CD4-positive, alpha-beta T cell (primary cell): ENCODE measurements at regions not wholly inside any gene's neighbourhood (a gene's known extent, or its start where the extent isn't known, plus 50 kb on each side); places are given as distances from the start of the nearest gene placed in this dataset.
A peak's percentile ranks its signal among the peaks of the same experiment; 100 is the strongest.

Experiments
- ATAC-seq: fragments of 200-7000 bp; cut with Tn5 transposase; one replicate; pipeline ENCODE4 v1.10.0; 2022; ENCODE audit warnings: mild to moderate bottlenecking; ENCODE audit not compliant: poor library complexity
- CTCF ChIA-PET: fragments of 350-600 bp; sonication (Branson Sonifier 250); formaldehyde crosslinking; loops from one replicate; lab custom pipeline; 2021; ENCODE audit warnings: antibody characterized with exemption, inconsistent platforms; lab: Charles Lee
- POLR2A ChIA-PET: fragments of 350-600 bp; sonication (Branson Sonifier 250); formaldehyde crosslinking; loops from one replicate; lab custom pipeline; 2021; ENCODE audit warnings: antibody characterized with exemption, inconsistent platforms; lab: Charles Lee
- DNase-seq, 14 experiments: peaks; one replicate each; pipeline ENCODE4 v3.0.0-alpha.2; 2013 to 2020; ENCODE audit warnings: mixed read lengths in 2 of 14
- H3K27ac ChIP-seq, 2 donors: one replicate each; pipeline versions ENCODE4 v1.5.1 to v1.7.0; 2013; ENCODE audit warnings: low read length in 2 of 2, low read depth in 1 of 2, mild to moderate bottlenecking in 1 of 2
- H3K27me3 ChIP-seq, 2 experiments: 1 replicate in 1 of 2; 2 replicates in 1 of 2; pipeline versions ENCODE4 v1.6.1 to v1.7.0; 2013; ENCODE audit warnings: low read length in 2 of 2, control low read depth in 1 of 2, mild to moderate bottlenecking in 1 of 2, moderate library complexity in 1 of 2; ENCODE audit not compliant: insufficient read depth in 2 of 2, control insufficient read depth in 1 of 2
- H3K36me3 ChIP-seq: one replicate; pipeline ENCODE4 v1.6.1; 2013; ENCODE audit warnings: low read length, control low read depth; ENCODE audit not compliant: insufficient read depth
- H3K4me1 ChIP-seq: one replicate; pipeline ENCODE4 v1.6.1; 2013; ENCODE audit warnings: low read length, control low read depth; ENCODE audit not compliant: insufficient read depth
- H3K4me3 ChIP-seq: one replicate; pipeline ENCODE4 v1.5.1; 2013; ENCODE audit warnings: mild to moderate bottlenecking, low read length, moderate library complexity
- H3K9me3 ChIP-seq, 2 experiments: 1 replicate in 1 of 2; 2 replicates in 1 of 2; pipeline versions ENCODE4 v1.6.1 to v1.7.0; 2013; ENCODE audit warnings: low read length in 2 of 2, mild to moderate bottlenecking in 2 of 2, control low read depth in 1 of 2, moderate library complexity in 1 of 2; ENCODE audit not compliant: control insufficient read depth in 1 of 2, insufficient read depth in 1 of 2
- H3K27ac Mint-ChIP-seq: one replicate; pipeline ENCODE4 v1.8.0; 2020; ENCODE audit warnings: mixed read lengths
- H3K27me3 Mint-ChIP-seq: one replicate; pipeline ENCODE4 v1.8.0; 2021; ENCODE audit warnings: mixed read lengths
- H3K36me3 Mint-ChIP-seq: one replicate; pipeline ENCODE4 v1.8.0; 2021; ENCODE audit warnings: low read depth, mixed read lengths
- H3K4me1 Mint-ChIP-seq: one replicate; pipeline ENCODE4 v1.8.0; 2021; ENCODE audit warnings: low read depth, mixed read lengths
- H3K4me3 Mint-ChIP-seq: one replicate; pipeline ENCODE4 v1.8.0; 2020; ENCODE audit warnings: mild to moderate bottlenecking, mixed read lengths
- H3K9me3 Mint-ChIP-seq: one replicate; pipeline ENCODE4 v1.8.0; 2020; ENCODE audit warnings: mixed read lengths
- intact Hi-C, 2 experiments: fragments of 100-400 bp; cut with DNase I in 1 of 2; cut with micrococcal nuclease in 1 of 2; formaldehyde crosslinking; loops; one replicate each; pipeline versions ENCODE4 v1.15.1 to v1.9.0; 2023 to 2025; cut with DNase I, micrococcal nuclease
- TF ChIP-seq, protein P1 (sequence below): fragments of 200-600 bp; IDR thresholded peaks from one replicate; pipeline ENCODE4 v1.8.0; 2022; ENCODE audit warnings: antibody characterized with exemption, mild to moderate bottlenecking

DNA sequence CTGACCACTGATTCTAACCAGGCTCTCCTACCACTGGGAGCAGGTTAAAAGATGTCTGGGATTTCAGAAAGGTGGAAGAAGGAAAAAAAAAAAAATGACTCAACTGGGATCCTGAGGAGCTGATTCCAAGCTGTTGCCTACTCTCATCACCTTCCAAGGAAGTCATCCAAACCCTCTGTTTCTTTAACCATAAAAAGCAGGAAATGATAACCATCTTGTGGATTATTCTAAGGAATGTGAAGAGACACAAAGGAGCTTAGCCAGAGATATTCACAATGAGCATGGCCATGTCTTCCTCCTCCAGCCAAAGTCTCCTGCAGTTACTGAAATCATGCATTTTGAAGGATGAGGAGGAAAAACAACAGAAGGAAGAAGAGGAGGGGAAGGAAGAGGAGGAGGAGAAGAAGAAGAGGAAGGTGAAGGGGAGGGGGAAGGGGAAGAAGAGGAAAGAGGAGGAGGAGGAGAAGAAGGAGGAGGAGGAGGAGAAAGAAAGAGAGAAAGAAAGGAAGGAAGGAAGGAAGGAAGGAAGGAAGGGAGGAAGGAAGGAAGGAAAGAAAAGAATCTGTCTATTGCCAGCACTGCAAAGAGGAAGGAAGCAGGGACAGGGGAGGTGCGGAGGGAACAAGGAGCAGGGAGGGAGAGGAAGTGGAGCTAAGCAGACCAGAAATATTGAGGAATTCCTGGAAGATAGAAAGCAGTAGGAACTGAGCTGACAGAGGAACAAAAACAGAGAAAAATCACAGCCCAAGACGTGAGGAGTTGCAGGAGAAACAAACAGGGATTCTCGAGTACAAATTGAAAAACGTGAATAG, 229.2 kb downstream of the UACA start:
- H3K4me1 Mint-ChIP-seq = peaks cover 89% of the 10 kb centered on the region
- H3K36me3 Mint-ChIP-seq = peaks cover 8% of the 10 kb centered on the region
- DNase-seq (no peak), ATAC-seq (no peak)
- Histone ChIP-seq H3K27ac (peak overlapping the region; percentile 65), H3K4me1 (peaks cover 80% of the 10 kb centered on the region), H3K4me3 (peak overlapping the region; percentile 61), H3K27me3 (no peaks in the 10 kb centered on the region), H3K9me3 (no peaks in the 10 kb centered on the region), H3K36me3 (peaks cover 2% of the 10 kb centered on the region)
- POLR2A ChIA-PET = interaction anchor here (0.9 to 4.0 kb wide), 21 partner anchors 7 to 1082 kb away, joined by 3 to 83 read pairs (median 6); partner anchors contain the start of genes RPLP1 and TLE3
- intact Hi-C loops = loop anchor here (2.0 to 5.0 kb wide), 3 partner anchors 13 to 51 kb away; no protein-coding TSS in a partner anchor
- peak overlapping the region; percentile 98 for H3K27ac Mint-ChIP-seq
- H3K4me3 Mint-ChIP-seq = peak overlapping the region; percentile 93
- TF ChIP-seq, protein P1, sequence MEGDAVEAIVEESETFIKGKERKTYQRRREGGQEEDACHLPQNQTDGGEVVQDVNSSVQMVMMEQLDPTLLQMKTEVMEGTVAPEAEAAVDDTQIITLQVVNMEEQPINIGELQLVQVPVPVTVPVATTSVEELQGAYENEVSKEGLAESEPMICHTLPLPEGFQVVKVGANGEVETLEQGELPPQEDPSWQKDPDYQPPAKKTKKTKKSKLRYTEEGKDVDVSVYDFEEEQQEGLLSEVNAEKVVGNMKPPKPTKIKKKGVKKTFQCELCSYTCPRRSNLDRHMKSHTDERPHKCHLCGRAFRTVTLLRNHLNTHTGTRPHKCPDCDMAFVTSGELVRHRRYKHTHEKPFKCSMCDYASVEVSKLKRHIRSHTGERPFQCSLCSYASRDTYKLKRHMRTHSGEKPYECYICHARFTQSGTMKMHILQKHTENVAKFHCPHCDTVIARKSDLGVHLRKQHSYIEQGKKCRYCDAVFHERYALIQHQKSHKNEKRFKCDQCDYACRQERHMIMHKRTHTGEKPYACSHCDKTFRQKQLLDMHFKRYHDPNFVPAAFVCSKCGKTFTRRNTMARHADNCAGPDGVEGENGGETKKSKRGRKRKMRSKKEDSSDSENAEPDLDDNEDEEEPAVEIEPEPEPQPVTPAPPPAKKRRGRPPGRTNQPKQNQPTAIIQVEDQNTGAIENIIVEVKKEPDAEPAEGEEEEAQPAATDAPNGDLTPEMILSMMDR = no peak
- no peaks in the 10 kb centered on the region for H3K9me3 Mint-ChIP-seq
- no peaks in the 10 kb centered on the region for H3K27me3 Mint-ChIP-seq
- CTCF ChIA-PET = no interaction called here

GRCh38 chr15:70532531-70533186, 230.7 kb downstream of the UACA start:
- Histone ChIP-seq H3K27me3 (no peaks in the 10 kb centered on the region), H3K9me3 (no peaks in the 10 kb centered on the region), H3K36me3 (peaks cover 2% of the 10 kb centered on the region), H3K4me1 (peaks cover 89% of the 10 kb centered on the region), H3K4me3 (no peak overlapping the region), H3K27ac (no peak overlapping the region)
- intact Hi-C loops = loop anchor here in 1 of 2 experiments (5.0 kb wide), 1 partner anchor 35 kb away; no protein-coding TSS in a partner anchor
- DNase-seq (no peak), ATAC-seq (no peak)
- H3K4me1 Mint-ChIP-seq = peaks cover 95% of the 10 kb centered on the region
- ChIA-PET CTCF (no interaction called here), POLR2A (interaction anchor here (1.1 kb wide), 1 partner anchor 229 kb away, joined by 3 read pairs; no protein-coding TSS in a partner anchor)
- H3K36me3 Mint-ChIP-seq = peaks cover 8% of the 10 kb centered on the region
- no peaks in the 10 kb centered on the region for H3K9me3 Mint-ChIP-seq
- TF ChIP-seq, protein P1 = no peak
- peak overlapping the region; percentile 12 for H3K4me3 Mint-ChIP-seq
- no peaks in the 10 kb centered on the region for H3K27me3 Mint-ChIP-seq
- H3K27ac Mint-ChIP-seq = peak overlapping the region; percentile 98

DNA sequence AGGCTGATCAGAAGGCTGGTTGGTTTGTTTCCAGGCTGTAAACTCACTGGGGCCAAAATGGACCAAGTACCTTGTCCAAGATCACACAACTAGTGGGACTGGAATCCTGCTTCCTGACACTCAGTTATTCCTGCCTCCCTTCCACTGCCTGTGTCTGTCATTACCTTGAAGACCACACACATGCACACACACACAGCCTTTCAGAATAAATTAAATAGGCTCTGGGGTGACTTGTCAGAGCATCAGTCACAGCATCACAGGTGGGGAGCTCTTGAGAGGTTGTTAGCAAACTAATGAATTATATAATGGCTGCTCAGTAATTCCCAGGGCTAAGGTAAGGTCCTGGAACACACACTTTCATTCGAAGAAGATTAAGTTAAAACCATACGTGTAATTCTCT, 231.8 kb downstream of the UACA start:
- DNase-seq = no peak
- ChIA-PET CTCF (interaction anchor here (0.6 kb wide), 1 partner anchor 432 kb away, joined by 6 read pairs; no protein-coding TSS in a partner anchor), POLR2A (interaction anchor here (1.1 kb wide), 1 partner anchor 230 kb away, joined by 3 read pairs; no protein-coding TSS in a partner anchor)
- no peaks in the 10 kb centered on the region for H3K9me3 Mint-ChIP-seq
- H3K9me3 ChIP-seq = no peaks in the 10 kb centered on the region
- peaks cover 95% of the 10 kb centered on the region for H3K4me1 Mint-ChIP-seq
- TF ChIP-seq, protein P1 = no peak
- H3K27me3 Mint-ChIP-seq = no peaks in the 10 kb centered on the region
- peaks cover 8% of the 10 kb centered on the region for H3K36me3 Mint-ChIP-seq
- no peak overlapping the region for H3K27ac ChIP-seq
- no peak overlapping the region for H3K4me3 ChIP-seq
- ATAC-seq = no peak
- no peaks in the 10 kb centered on the region for H3K27me3 ChIP-seq
- H3K4me1 ChIP-seq = peaks cover 95% of the 10 kb centered on the region
- peak overlapping the region; percentile 98 for H3K27ac Mint-ChIP-seq
- H3K36me3 ChIP-seq = peaks cover 2% of the 10 kb centered on the region
- H3K4me3 Mint-ChIP-seq = peak overlapping the region; percentile 17
- intact Hi-C loops = loop anchor here in 1 of 2 experiments (5.0 kb wide), 1 partner anchor 36 kb away; no protein-coding TSS in a partner anchor
